ENCODE measurements at regions not wholly inside any gene's neighbourhood (a gene's known extent, or its start where the extent isn't known, plus 50 kb on each side); places are given as distances from the start of the nearest gene placed in this dataset.

- intact Hi-C loops (cut with DNase I), result no loop called here
- no peak for DNase-seq
- ATAC-seq (ENCODE audit: poor library complexity), result no peak
Observed at GRCh38 chr12:124397807-124398577, 103.1 kb downstream of the RFLNA start.

- intact Hi-C loops (cut with DNase I), result no loop called here
- DNase-seq, result no peak
- no peak for ATAC-seq (ENCODE audit: poor library complexity)
Observed at GRCh38 chr12:124397399-124397679, 102.4 kb downstream of the RFLNA start.

GRCh38 chr12:124396544-124397398 lies 101.9 kb downstream of the RFLNA start:
- peak; percentile 75 for DNase-seq
- intact Hi-C loops (cut with DNase I), result no loop called here
- ATAC-seq (ENCODE audit: poor library complexity), result peak; percentile 30

- DNase-seq (no peak), ATAC-seq (ENCODE audit: poor library complexity) (no peak)
- intact Hi-C loops (cut with DNase I), result no loop called here
Observed at GRCh38 chr12:124395986-124396385, 101.1 kb downstream of the RFLNA start.

GRCh38 chr12:124395284-124395752 lies 100.4 kb downstream of the RFLNA start:
- DNase-seq (no peak), ATAC-seq (ENCODE audit: poor library complexity) (no peak)
- intact Hi-C loops (cut with DNase I), result no loop called here

GRCh38 chr12:124394462-124395128 lies 99.7 kb downstream of the RFLNA start:
- ATAC-seq (ENCODE audit: poor library complexity) (no peak), DNase-seq (no peak)
- intact Hi-C loops (cut with DNase I), result no loop called here

- no peak for DNase-seq
- no peak for ATAC-seq (ENCODE audit: poor library complexity)
- intact Hi-C loops (cut with DNase I), result no loop called here
Observed at GRCh38 chr12:124393831-124394230, 98.9 kb downstream of the RFLNA start.

- ATAC-seq (ENCODE audit: poor library complexity) (no peak), DNase-seq (no peak)
- intact Hi-C loops (cut with DNase I), result no loop called here
Observed at GRCh38 chr12:124393414-124393790, 98.5 kb downstream of the RFLNA start.

- ATAC-seq (ENCODE audit: poor library complexity) (peak; percentile 69), DNase-seq (peak; percentile 95)
- intact Hi-C loops (cut with DNase I), result no loop called here
Observed at GRCh38 chr12:124392667-124393413, 97.9 kb downstream of the RFLNA start.

GRCh38 chr12:124392271-124392666 lies 97.4 kb downstream of the RFLNA start:
- peak; percentile 63 for DNase-seq
- ATAC-seq (ENCODE audit: poor library complexity), result no peak
- intact Hi-C loops (cut with DNase I), result no loop called here

- intact Hi-C loops (cut with DNase I), result no loop called here
- ATAC-seq (ENCODE audit: poor library complexity), result no peak
- peak; percentile 84 for DNase-seq
Observed at GRCh38 chr12:124391340-124392261, 96.7 kb downstream of the RFLNA start.

- intact Hi-C loops (cut with DNase I), result no loop called here
- DNase-seq (peak; percentile 77), ATAC-seq (ENCODE audit: poor library complexity) (no peak)
Observed at GRCh38 chr12:124390442-124391097, 95.7 kb downstream of the RFLNA start.

GRCh38 chr12:124389725-124390441 lies 95.0 kb downstream of the RFLNA start:
- no peak for ATAC-seq (ENCODE audit: poor library complexity)

GRCh38 chr12:124389138-124389724 lies 94.3 kb downstream of the RFLNA start:
- intact Hi-C loops (cut with DNase I), result loop anchor here (5.0 to 10.0 kb wide), 3 partner anchors 33 to 376 kb away; no protein-coding TSS in a partner anchor
- DNase-seq, result peak; percentile 93
- peak; percentile 71 for ATAC-seq (ENCODE audit: poor library complexity)

More at GRCh38 chr12:124389725-124390441, 95.0 kb downstream of the RFLNA start:
- no peak for DNase-seq
- intact Hi-C loops (cut with DNase I), result loop anchor here (5.0 to 10.0 kb wide), 3 partner anchors 32 to 375 kb away; no protein-coding TSS in a partner anchor

GRCh38 chr12:124388679-124389137 lies 93.8 kb downstream of the RFLNA start:
- DNase-seq (peak; percentile 87), ATAC-seq (ENCODE audit: poor library complexity) (peak; percentile 66)
- intact Hi-C loops (cut with DNase I), result loop anchor here (5.0 to 10.0 kb wide), 3 partner anchors 34 to 376 kb away; no protein-coding TSS in a partner anchor
